ENCODE measurements at regions not wholly inside any gene's neighbourhood (a gene's known extent, or its start where the extent isn't known, plus 50 kb on each side); places are given as distances from the start of the nearest gene placed in this dataset.

DNA sequence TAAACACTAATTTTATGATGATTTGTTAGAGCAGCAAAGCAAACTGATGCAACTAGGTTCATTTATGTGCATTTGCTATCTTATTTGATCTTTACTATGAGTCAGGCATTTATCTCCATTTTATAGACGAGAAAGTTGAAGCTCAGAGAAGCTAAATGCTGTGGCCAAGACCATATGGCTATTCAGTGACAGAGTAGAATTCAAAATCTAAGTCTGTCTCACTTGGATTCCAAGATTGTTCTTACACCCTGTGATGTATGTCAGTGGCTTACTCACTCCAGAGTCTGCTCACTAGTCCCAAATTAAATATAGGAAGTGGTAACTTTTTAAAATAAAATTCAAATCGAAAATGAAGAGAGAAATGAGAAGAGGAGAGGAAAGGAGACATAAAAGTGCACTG lies 114.0 kb upstream of the DDX18 start:
- TF ChIP-seq, protein P1, sequence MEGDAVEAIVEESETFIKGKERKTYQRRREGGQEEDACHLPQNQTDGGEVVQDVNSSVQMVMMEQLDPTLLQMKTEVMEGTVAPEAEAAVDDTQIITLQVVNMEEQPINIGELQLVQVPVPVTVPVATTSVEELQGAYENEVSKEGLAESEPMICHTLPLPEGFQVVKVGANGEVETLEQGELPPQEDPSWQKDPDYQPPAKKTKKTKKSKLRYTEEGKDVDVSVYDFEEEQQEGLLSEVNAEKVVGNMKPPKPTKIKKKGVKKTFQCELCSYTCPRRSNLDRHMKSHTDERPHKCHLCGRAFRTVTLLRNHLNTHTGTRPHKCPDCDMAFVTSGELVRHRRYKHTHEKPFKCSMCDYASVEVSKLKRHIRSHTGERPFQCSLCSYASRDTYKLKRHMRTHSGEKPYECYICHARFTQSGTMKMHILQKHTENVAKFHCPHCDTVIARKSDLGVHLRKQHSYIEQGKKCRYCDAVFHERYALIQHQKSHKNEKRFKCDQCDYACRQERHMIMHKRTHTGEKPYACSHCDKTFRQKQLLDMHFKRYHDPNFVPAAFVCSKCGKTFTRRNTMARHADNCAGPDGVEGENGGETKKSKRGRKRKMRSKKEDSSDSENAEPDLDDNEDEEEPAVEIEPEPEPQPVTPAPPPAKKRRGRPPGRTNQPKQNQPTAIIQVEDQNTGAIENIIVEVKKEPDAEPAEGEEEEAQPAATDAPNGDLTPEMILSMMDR (IDR thresholded peaks at IDR 0.05; ENCODE audit: low read length) = no peak
- TF ChIP-seq EZH2 (IDR thresholded peaks at IDR 0.05; ENCODE audit: borderline replicate concordance, low read length) = no peak
